GM12878 (cell line): ENCODE measurements at regions not wholly inside any gene's neighbourhood (a gene's known extent, or its start where the extent isn't known, plus 50 kb on each side); places are given as distances from the start of the nearest gene placed in this dataset.

Source experiments
- ATAC-seq: fragments of 200-7000 bp; cut with Tn5 transposase; 3 replicates; pipeline ENCODE4 v1.9.1; 2020; ENCODE audit warnings: mild to moderate bottlenecking, moderate library complexity
- BruUV-seq: library from RNA; stranded (reverse); fragments of 400-500 nt; replicated peaks from 2 replicates; lab custom pipeline; 2021; lab: Mats Ljungman, UMichigan
- CTCF ChIA-PET: fragments of 300-600 bp; sonication (Branson Sonifier 250); formaldehyde crosslinking; extraction: SDS; loops from one replicate; lab custom pipeline; 2021; ENCODE audit warnings: inconsistent platforms; lab: Yijun Ruan, JAX
- POLR2A ChIA-PET: fragments of 350-600 bp; formaldehyde crosslinking; extraction: SDS; loops from one replicate; lab custom pipeline; 2021; ENCODE audit warnings: inconsistent platforms; lab: Charles Lee
- RAD21 ChIA-PET: fragments of 300-600 bp; sonication (Branson Sonifier 250); formaldehyde crosslinking; loops from one replicate; lab custom pipeline; 2023; ENCODE audit warnings: antibody characterized with exemption; ENCODE audit not compliant: unreplicated experiment; lab: Charles Lee
- SMC1A ChIA-PET: fragments of 300-600 bp; sonication (Branson Sonifier 250); formaldehyde crosslinking; loops from one replicate; lab custom pipeline; 2023; ENCODE audit not compliant: unreplicated experiment, uncharacterized antibody; lab: Charles Lee
- DNase-seq: peaks from one replicate; pipeline ENCODE4 v3.0.0-alpha.2; 2011; ENCODE audit warnings: low read depth, low spot score
- FAIRE-seq: peaks from 3 replicates; lab custom pipeline; 2011; peaks lifted over from hg19 to GRCh38; lab: Jason Lieb, UNC
- H2AFZ ChIP-seq: 2 replicates; pipeline ENCODE4 v1.6.0; 2011; ENCODE audit warnings: low read depth, low read length, control low read depth; ENCODE audit not compliant: control insufficient read depth
- H3K27ac ChIP-seq: 2 replicates; pipeline ENCODE4 v1.5.1; 2011; ENCODE audit warnings: control low read depth; ENCODE audit not compliant: control insufficient read depth, insufficient read depth
- H3K27me3 ChIP-seq, 2 experiments: replicated peaks in 1 of 2; 2 replicates each; pipeline versions ENCODE4 v1.6.0 to v1.6.1; 2011; ENCODE audit warnings: low read length in 1 of 2; ENCODE audit not compliant: control insufficient read depth in 2 of 2, insufficient read depth in 2 of 2
- H3K36me3 ChIP-seq, 2 experiments: 2 replicates each; pipeline ENCODE4 v1.5.1; 2011; ENCODE audit warnings: low read length in 1 of 2; ENCODE audit not compliant: control insufficient read depth in 2 of 2, insufficient read depth in 2 of 2
- H3K4me1 ChIP-seq: 2 replicates; pipeline ENCODE4 v1.6.1; 2011; ENCODE audit warnings: mild to moderate bottlenecking, low read length, moderate library complexity, mixed read lengths; ENCODE audit not compliant: control insufficient read depth, insufficient read depth
- H3K4me2 ChIP-seq: 2 replicates; pipeline ENCODE4 v1.6.0; 2011; ENCODE audit warnings: control low read depth; ENCODE audit not compliant: control insufficient read depth, insufficient read depth
- H3K4me3 ChIP-seq: fragments of 200-600 bp; sonication (generic); 2 replicates; pipeline ENCODE4 v1.5.1; 2016
- H3K79me2 ChIP-seq: 2 replicates; pipeline ENCODE4 v1.6.0; 2011; ENCODE audit warnings: low read length; ENCODE audit not compliant: control insufficient read depth, insufficient read depth
- H3K9ac ChIP-seq: 2 replicates; pipeline ENCODE4 v1.8.0; 2011; ENCODE audit warnings: low read length, control low read depth, mixed read lengths; ENCODE audit not compliant: control insufficient read depth, insufficient read depth
- H3K9me3 ChIP-seq: replicated peaks from 3 replicates; pipeline ENCODE4 v1.5.1; 2011; ENCODE audit warnings: mild to moderate bottlenecking, low read length; ENCODE audit not compliant: control insufficient read depth, insufficient read depth
- H4K20me1 ChIP-seq: 2 replicates; pipeline ENCODE4 v1.6.0; 2011; ENCODE audit not compliant: control insufficient read depth, insufficient read depth
- BACH1 ChIP-seq: fragments of 450-650 bp; IDR thresholded peaks from 2 replicates; pipeline ENCODE4 v1.6.1; 2017; ENCODE audit warnings: mild to moderate bottlenecking, borderline replicate concordance
- BCL11A ChIP-seq: IDR thresholded peaks from 2 replicates; pipeline ENCODE4 v1.6.1; 2011; ENCODE audit warnings: low read depth, low read length
- ETV6 ChIP-seq, 2 experiments: fragments of 450-650 bp in 1 of 2; IDR thresholded peaks in 1 of 2; conservative IDR thresholded peaks in 1 of 2; 2 replicates each; pipeline ENCODE4 v1.6.1; 2014; ENCODE audit warnings: antibody characterized with exemption in 1 of 2, borderline replicate concordance in 1 of 2, low read depth in 1 of 2, mild to moderate bottlenecking in 1 of 2, moderate library complexity in 1 of 2
- IKZF1 ChIP-seq: fragments of 450-650 bp; conservative IDR thresholded peaks from 2 replicates; pipeline ENCODE4 v1.6.1; 2017; ENCODE audit warnings: antibody characterized with exemption, mild to moderate bottlenecking
- JUNB ChIP-seq: IDR thresholded peaks from 2 replicates; pipeline ENCODE4 v1.6.1; 2016; ENCODE audit warnings: antibody characterized with exemption, mild to moderate bottlenecking
- KDM1A ChIP-seq: fragments of 200-600 bp; sonication (generic); IDR thresholded peaks from 2 replicates; pipeline ENCODE4 v1.6.1; 2016; ENCODE audit warnings: borderline replicate concordance
- MAX ChIP-seq: IDR thresholded peaks from 2 replicates; pipeline ENCODE4 v1.6.1; 2012; ENCODE audit warnings: low read depth, low read length, improper control_type of control experiment
- MTA2 ChIP-seq: fragments of 450-650 bp; IDR thresholded peaks from 2 replicates; pipeline ENCODE4 v1.6.1; 2016; ENCODE audit warnings: low read depth, mild to moderate bottlenecking, moderate library complexity
- NFIC ChIP-seq: IDR thresholded peaks from 2 replicates; pipeline ENCODE4 v1.6.1; 2012; ENCODE audit warnings: low read depth, mild to moderate bottlenecking, inconsistent platforms, low read length, moderate library complexity
- NFXL1 ChIP-seq: fragments of 450-650 bp; IDR thresholded peaks from 2 replicates; pipeline ENCODE4 v1.6.1; 2017; ENCODE audit warnings: antibody characterized with exemption, mild to moderate bottlenecking, borderline replicate concordance
- NR2C1 ChIP-seq: fragments of 450-650 bp; IDR thresholded peaks from 2 replicates; pipeline ENCODE4 v1.6.1; 2017; ENCODE audit warnings: antibody characterized with exemption, mild to moderate bottlenecking, moderate library complexity
- NR2F1 ChIP-seq: fragments of 450-650 bp; conservative IDR thresholded peaks from 2 replicates; pipeline ENCODE4 v1.6.1; 2017; ENCODE audit warnings: mild to moderate bottlenecking
- NRF1 ChIP-seq: conservative IDR thresholded peaks from 2 replicates; pipeline ENCODE4 v1.6.1; 2011; ENCODE audit warnings: mild to moderate bottlenecking, low read depth, low read length, improper control_type of control experiment
- RAD21 ChIP-seq: IDR thresholded peaks from 2 replicates; pipeline ENCODE4 v1.6.1; 2011; ENCODE audit warnings: mild to moderate bottlenecking, low read depth, low read length, moderate library complexity; ENCODE audit not compliant: insufficient read depth
- SP1 ChIP-seq: IDR thresholded peaks from one replicate; pipeline ENCODE4 v1.6.1; 2011; ENCODE audit warnings: low read depth, low read length
- STAT3 ChIP-seq: IDR thresholded peaks from 2 replicates; pipeline ENCODE4 v1.6.1; 2011; ENCODE audit warnings: low read depth, low read length, improper control_type of control experiment
- SUZ12 ChIP-seq: fragments of 200-600 bp; sonication (generic); IDR thresholded peaks from one replicate; pipeline ENCODE4 v1.6.1; 2018; ENCODE audit warnings: antibody characterized with exemption, mild to moderate bottlenecking; ENCODE audit not compliant: unreplicated experiment
- TARDBP ChIP-seq: IDR thresholded peaks from 2 replicates; pipeline ENCODE4 v1.6.1; 2016; ENCODE audit warnings: borderline replicate concordance
- WRNIP1 ChIP-seq: IDR thresholded peaks from 2 replicates; pipeline ENCODE4 v1.6.1; 2011; ENCODE audit warnings: low read depth, low read length, improper control_type of control experiment, borderline replicate concordance
- YY1 ChIP-seq: IDR thresholded peaks from 2 replicates; pipeline ENCODE4 v1.6.1; 2011; ENCODE audit warnings: low read depth, mild to moderate bottlenecking, low read length
- WGBS: methylation state at CpG from one replicate; pipeline ENCODE4 v1.1.6; 2016; ENCODE audit warnings: low lambda C conversion rate; ENCODE audit not compliant: insufficient replicate concordance, insufficient coverage; ENCODE audit errors: missing lambda C conversion rate; 5-methylcytosine and 5-hydroxymethylcytosine counted together
- in situ Hi-C: fragments of 300-500 bp; cut with MboI; formaldehyde crosslinking; loops from 9 replicates; pipeline ENCODE4 v1.14.3; 2018; ENCODE audit warnings: mixed read lengths
- intact Hi-C: fragments of 100-400 bp; cut with micrococcal nuclease; formaldehyde crosslinking; loops from one replicate; pipeline ENCODE4 v1.14.2; 2022; ENCODE audit not compliant: unreplicated experiment
- TF ChIP-seq, protein P1 (sequence below): fragments of 450-650 bp; IDR thresholded peaks from 2 replicates; pipeline ENCODE4 v1.6.1; 2017; ENCODE audit warnings: mild to moderate bottlenecking

DNA sequence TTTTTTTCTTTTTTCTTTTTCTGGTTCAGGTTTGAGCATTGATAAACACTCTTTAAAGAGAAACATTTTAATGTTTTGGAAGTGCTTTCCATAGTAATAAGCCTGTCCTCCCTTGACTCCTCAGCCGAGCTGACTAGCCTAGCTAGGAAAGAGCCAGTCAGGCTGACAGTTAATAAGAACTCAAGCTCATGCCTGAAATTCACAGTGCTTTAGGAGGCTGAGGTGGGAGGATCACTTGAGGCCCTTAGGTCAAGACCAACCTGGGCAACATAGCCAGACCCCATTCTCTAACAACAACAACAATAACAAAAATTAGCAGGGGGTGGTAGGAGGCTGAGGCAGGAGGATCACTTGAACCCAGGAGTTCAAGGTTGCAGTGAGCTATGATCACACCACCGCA is 53.4 kb upstream of the ZCCHC13 start (continued):
- TF ChIP-seq NR2C1, result no peak
- TF ChIP-seq, protein P1, sequence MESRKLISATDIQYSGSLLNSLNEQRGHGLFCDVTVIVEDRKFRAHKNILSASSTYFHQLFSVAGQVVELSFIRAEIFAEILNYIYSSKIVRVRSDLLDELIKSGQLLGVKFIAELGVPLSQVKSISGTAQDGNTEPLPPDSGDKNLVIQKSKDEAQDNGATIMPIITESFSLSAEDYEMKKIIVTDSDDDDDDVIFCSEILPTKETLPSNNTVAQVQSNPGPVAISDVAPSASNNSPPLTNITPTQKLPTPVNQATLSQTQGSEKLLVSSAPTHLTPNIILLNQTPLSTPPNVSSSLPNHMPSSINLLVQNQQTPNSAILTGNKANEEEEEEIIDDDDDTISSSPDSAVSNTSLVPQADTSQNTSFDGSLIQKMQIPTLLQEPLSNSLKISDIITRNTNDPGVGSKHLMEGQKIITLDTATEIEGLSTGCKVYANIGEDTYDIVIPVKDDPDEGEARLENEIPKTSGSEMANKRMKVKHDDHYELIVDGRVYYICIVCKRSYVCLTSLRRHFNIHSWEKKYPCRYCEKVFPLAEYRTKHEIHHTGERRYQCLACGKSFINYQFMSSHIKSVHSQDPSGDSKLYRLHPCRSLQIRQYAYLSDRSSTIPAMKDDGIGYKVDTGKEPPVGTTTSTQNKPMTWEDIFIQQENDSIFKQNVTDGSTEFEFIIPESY, result no peak
- no peak for TF ChIP-seq NRF1
- TF ChIP-seq RAD21, result no peak
- TF ChIP-seq BACH1, result no peak
- TF ChIP-seq STAT3, result no peak
- no peak for TF ChIP-seq WRNIP1

- no peaks in the 10 kb centered on the region; a peak in 1 of 4 replicates for H3K36me3 ChIP-seq
- DNase-seq (no peak), FAIRE-seq (no peak), ATAC-seq (no peak)
- CTCF ChIA-PET, result no interaction called here
- TF ChIP-seq MTA2 (no peak), JUNB (no peak), KDM1A (no peak), SP1 (no peak), ETV6 (conservative IDR thresholded peaks at IDR 0.05 in 1 of 2, IDR thresholded peaks at IDR 0.05 in 1 of 2; ENCODE audit: borderline replicate concordance in 1 of 2, low read depth in 1 of 2) (no peak), TARDBP (no peak), NFIC (no peak), SUZ12 (no peak), IKZF1 (no peak), MAX (no peak), NFXL1 (no peak), YY1 (no peak), NR2F1 (no peak), BCL11A (no peak)
- no peaks in the 10 kb centered on the region for H3K27me3 ChIP-seq
- no peaks in the 10 kb centered on the region for H3K4me1 ChIP-seq
- H2AFZ ChIP-seq, result no peak overlapping the region
- RAD21 ChIA-PET, result no interaction called here
- H3K4me2 ChIP-seq, result no peak overlapping the region
- H4K20me1 ChIP-seq, result no peaks in the 10 kb centered on the region
- no peak overlapping the region for H3K4me3 ChIP-seq
- no peaks in the 10 kb centered on the region for H3K9me3 ChIP-seq
- H3K9ac ChIP-seq, result no peak overlapping the region
- in situ Hi-C loops, result no loop called here
- no peak overlapping the region for H3K27ac ChIP-seq
- POLR2A ChIA-PET, result interaction anchor here (0.6 kb wide), 1 partner anchor 48 kb away, joined by 3 read pairs; no protein-coding TSS in a partner anchor
- H3K79me2 ChIP-seq, result no peaks in the 10 kb centered on the region
- no TSS peak for BruUV-seq
- WGBS, result 76% methylated on average over 11 of the region's 11 CpGs
- intact Hi-C loops, result no loop called here
- SMC1A ChIA-PET, result no interaction called here
These were observed 54.0 kb upstream of the ZCCHC13 start for GRCh38 chrX:74249963-74250362.
